ENCODE measurements at regions not wholly inside any gene's neighbourhood (a gene's known extent, or its start where the extent isn't known, plus 50 kb on each side); places are given as distances from the start of the nearest gene placed in this dataset.
A peak's percentile ranks its signal among the peaks of the same experiment; 100 is the strongest.
"Not testable (repeated sequence)": the region's sequence is repeated elsewhere in the genome, so short reads cannot be mapped to it uniquely, and the experiment has no call there.

DNA sequence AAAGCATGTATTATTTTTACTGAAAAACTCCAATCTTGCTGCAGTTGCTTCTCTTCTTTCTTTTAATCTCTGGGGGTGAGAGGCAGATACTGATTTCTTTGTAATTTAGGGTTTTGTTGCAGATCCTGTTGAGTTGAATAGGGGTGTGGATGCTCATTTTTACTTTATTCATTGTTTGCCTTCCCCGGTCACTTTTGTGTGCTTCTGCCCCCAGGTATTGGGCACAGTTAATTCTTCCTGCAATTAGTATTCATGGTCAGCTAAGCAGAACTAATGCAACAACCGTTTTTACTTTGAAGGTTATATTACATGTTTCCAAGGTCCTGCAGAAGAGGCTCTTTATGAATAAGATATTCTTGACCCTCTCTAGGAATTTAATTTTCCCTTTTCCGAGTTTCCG, 96.4 kb downstream of the BUB3 start:
- Mint-ChIP-seq H3K4me3 (no peak overlapping the region), H3K4me1 (peaks cover 12% of the 10 kb centered on the region), H3K36me3 (no peaks in the 10 kb centered on the region)

DNA sequence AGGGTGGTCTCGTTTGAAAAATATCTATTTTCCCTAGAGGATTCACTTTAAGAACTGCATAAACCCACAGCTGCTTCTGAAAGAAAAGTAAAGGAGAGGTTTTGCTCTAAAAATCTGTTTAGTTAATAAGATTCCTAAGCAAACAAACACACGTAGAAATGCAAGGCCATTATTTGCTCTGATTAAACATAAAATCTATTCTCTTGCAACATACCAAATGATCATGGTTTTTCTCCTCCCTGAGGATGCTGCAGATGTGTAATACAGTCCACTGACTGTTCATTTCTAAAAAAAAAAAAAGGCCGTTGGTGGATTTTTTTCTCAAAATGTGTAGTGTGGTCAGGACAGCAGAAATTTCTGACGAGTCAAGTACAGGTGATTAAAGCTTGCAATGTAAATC, 98.6 kb downstream of the BUB3 start:
- Mint-ChIP-seq H3K27ac (no peak overlapping the region), H3K36me3 (no peaks in the 10 kb centered on the region), H3K4me1 (peaks cover 12% of the 10 kb centered on the region), H3K27me3 (ENCODE audit: insufficient read depth, low read depth) (peaks cover 5% of the 10 kb centered on the region), H3K9me3 (no peaks in the 10 kb centered on the region), H3K4me3 (no peak overlapping the region)
- Histone ChIP-seq H3K4me2 (no peak overlapping the region), H3K27ac (no peak overlapping the region), H3K9ac (no peak overlapping the region), H2AFZ (replicated peaks) (no peak overlapping the region), H4K20me1 (ENCODE audit: low read depth) (peaks cover 26% of the 10 kb centered on the region), H3K27me3 (peaks cover 60% of the 10 kb centered on the region), H3F3A (ENCODE audit: low read depth) (no peaks in the 10 kb centered on the region), H3K4me1 (peaks cover 17% of the 10 kb centered on the region), H3K36me3 (no peaks in the 10 kb centered on the region), H3K9me3 (ENCODE audit: low read depth) (no peaks in the 10 kb centered on the region), H3K79me2 (ENCODE audit: low read depth) (no peaks in the 10 kb centered on the region), H3K4me3 (no peak overlapping the region)
- no peak for DNase-seq (ENCODE audit: low spot score)
- TF ChIP-seq EZH2 (IDR thresholded peaks at IDR 0.05), result no peak
- TF ChIP-seq, protein P1, sequence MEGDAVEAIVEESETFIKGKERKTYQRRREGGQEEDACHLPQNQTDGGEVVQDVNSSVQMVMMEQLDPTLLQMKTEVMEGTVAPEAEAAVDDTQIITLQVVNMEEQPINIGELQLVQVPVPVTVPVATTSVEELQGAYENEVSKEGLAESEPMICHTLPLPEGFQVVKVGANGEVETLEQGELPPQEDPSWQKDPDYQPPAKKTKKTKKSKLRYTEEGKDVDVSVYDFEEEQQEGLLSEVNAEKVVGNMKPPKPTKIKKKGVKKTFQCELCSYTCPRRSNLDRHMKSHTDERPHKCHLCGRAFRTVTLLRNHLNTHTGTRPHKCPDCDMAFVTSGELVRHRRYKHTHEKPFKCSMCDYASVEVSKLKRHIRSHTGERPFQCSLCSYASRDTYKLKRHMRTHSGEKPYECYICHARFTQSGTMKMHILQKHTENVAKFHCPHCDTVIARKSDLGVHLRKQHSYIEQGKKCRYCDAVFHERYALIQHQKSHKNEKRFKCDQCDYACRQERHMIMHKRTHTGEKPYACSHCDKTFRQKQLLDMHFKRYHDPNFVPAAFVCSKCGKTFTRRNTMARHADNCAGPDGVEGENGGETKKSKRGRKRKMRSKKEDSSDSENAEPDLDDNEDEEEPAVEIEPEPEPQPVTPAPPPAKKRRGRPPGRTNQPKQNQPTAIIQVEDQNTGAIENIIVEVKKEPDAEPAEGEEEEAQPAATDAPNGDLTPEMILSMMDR (IDR thresholded peaks at IDR 0.05), result no peak

More for the DNA sequence above, 96.4 kb downstream of the BUB3 start:
- H3K27me3 Mint-ChIP-seq (ENCODE audit: insufficient read depth, low read depth), result peaks cover 5% of the 10 kb centered on the region
- H3K9me3 Mint-ChIP-seq, result no peaks in the 10 kb centered on the region
- peak; percentile 71 for DNase-seq (ENCODE audit: low spot score)
- Histone ChIP-seq H3K79me2 (ENCODE audit: low read depth) (no peaks in the 10 kb centered on the region), H3K27me3 (peaks cover 68% of the 10 kb centered on the region), H3K4me1 (peaks cover 17% of the 10 kb centered on the region), H3K27ac (no peak overlapping the region), H3K9me3 (ENCODE audit: low read depth) (no peaks in the 10 kb centered on the region), H3K9ac (no peak overlapping the region), H3K4me3 (no peak overlapping the region), H3K36me3 (no peaks in the 10 kb centered on the region), H2AFZ (replicated peaks) (no peak overlapping the region), H3K4me2 (peak overlapping the region; percentile 16), H4K20me1 (ENCODE audit: low read depth) (peaks cover 26% of the 10 kb centered on the region), H3F3A (ENCODE audit: low read depth) (no peaks in the 10 kb centered on the region)
- TF ChIP-seq EZH2 (IDR thresholded peaks at IDR 0.05) (no peak), EZH2phosphoT487 (IDR thresholded peaks at IDR 0.05) (peak; percentile 100)
- TF ChIP-seq, protein P1 (IDR thresholded peaks at IDR 0.05), result no peak
- H3K27ac Mint-ChIP-seq, result no peak overlapping the region

DNA sequence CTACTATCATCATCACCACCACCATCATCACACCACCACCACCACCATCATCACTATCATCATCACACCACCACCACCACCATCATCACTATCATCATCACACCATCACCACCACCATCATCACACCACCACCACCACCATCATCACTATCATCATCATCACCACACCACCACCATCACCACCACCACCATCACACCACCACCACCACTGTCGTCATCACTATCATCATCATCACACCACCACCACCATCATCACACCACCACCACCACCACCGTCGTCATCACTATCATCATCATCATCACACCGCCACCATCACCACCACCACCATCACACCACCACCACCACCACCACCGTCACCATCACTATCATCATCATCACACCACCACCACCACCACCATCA, 100.1 kb downstream of the BUB3 start:
- not testable (repeated sequence) for H2AFZ ChIP-seq (replicated peaks); H3K27ac ChIP-seq; H3F3A ChIP-seq (ENCODE audit: low read depth); DNase-seq (ENCODE audit: low spot score); H3K4me3 ChIP-seq; H3K9ac ChIP-seq; H3K36me3 ChIP-seq; H3K9me3 Mint-ChIP-seq; H3K9me3 ChIP-seq (ENCODE audit: low read depth); H3K4me2 ChIP-seq; H3K27ac Mint-ChIP-seq; H3K36me3 Mint-ChIP-seq; H3K4me3 Mint-ChIP-seq; H3K79me2 ChIP-seq (ENCODE audit: low read depth); H3K27me3 Mint-ChIP-seq (ENCODE audit: insufficient read depth, low read depth)
- peaks cover 17% of the 10 kb centered on the region for H3K4me1 ChIP-seq
- peaks cover 22% of the 10 kb centered on the region for H4K20me1 ChIP-seq (ENCODE audit: low read depth)
- peaks cover 12% of the 10 kb centered on the region for H3K4me1 Mint-ChIP-seq
- H3K27me3 ChIP-seq, result peaks cover 44% of the 10 kb centered on the region

DNA sequence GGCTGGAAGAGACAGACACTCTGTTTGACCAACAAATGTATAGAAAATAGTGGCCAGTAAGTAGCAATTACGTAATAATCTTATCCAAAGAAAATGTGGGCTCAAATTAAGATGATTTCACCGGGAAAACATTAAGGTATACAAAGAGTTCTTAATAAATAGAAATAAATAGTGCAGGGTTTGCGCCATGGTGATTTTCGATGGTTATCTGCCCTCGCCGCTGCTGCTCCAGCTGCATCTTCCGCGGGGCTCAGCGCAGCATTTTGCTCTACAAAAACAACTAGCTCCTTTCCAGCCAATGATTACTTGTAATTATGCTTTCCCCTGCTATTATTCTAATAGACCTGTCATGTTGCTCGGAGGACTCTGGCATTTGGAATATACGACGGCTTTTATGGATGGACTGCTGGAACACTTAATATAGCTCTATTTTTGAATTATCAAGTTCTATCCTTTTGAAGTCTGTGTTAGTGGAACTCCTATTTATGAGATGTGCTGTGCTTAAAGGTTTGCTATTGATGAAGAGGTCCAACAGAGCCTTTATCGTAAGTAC, 103.8 kb downstream of the BUB3 start:
- TF ChIP-seq, protein P1 (IDR thresholded peaks at IDR 0.05), result no peak
- no peak for TF ChIP-seq EZH2 (IDR thresholded peaks at IDR 0.05)
- no peak for TF ChIP-seq EZH2phosphoT487 (IDR thresholded peaks at IDR 0.05)
- H3K4me3 Mint-ChIP-seq, result no peak overlapping the region
- Histone ChIP-seq H3K36me3 (no peaks in the 10 kb centered on the region), H4K20me1 (ENCODE audit: low read depth) (no peaks in the 10 kb centered on the region), H3K4me2 (no peak overlapping the region), H3K4me3 (no peak overlapping the region), H3K79me2 (ENCODE audit: low read depth) (no peaks in the 10 kb centered on the region), H3K27me3 (peaks cover 8% of the 10 kb centered on the region), H3K9ac (no peak overlapping the region), H2AFZ (replicated peaks) (no peak overlapping the region), H3K9me3 (ENCODE audit: low read depth) (no peaks in the 10 kb centered on the region), H3K4me1 (no peaks in the 10 kb centered on the region), H3F3A (ENCODE audit: low read depth) (no peaks in the 10 kb centered on the region), H3K27ac (no peak overlapping the region)
- H3K4me1 Mint-ChIP-seq, result no peaks in the 10 kb centered on the region
- no peak for DNase-seq (ENCODE audit: low spot score)
- peaks cover 2% of the 10 kb centered on the region for H3K27me3 Mint-ChIP-seq (ENCODE audit: insufficient read depth, low read depth)
- H3K27ac Mint-ChIP-seq, result no peak overlapping the region
- H3K9me3 Mint-ChIP-seq, result no peaks in the 10 kb centered on the region
- no peaks in the 10 kb centered on the region for H3K36me3 Mint-ChIP-seq

Data from neural progenitor cell (in vitro differentiated cells).